GM12891 (cell line): ENCODE measurements at regions not wholly inside any gene's neighbourhood (a gene's known extent, or its start where the extent isn't known, plus 50 kb on each side); places are given as distances from the start of the nearest gene placed in this dataset.

Source experiments
- DNase-seq: peaks from one replicate; pipeline ENCODE4 v3.0.0; 2011; ENCODE audit warnings: low spot score; ENCODE audit not compliant: insufficient read length
- FAIRE-seq: peaks from 2 replicates; lab custom pipeline; 2011; peaks lifted over from hg19 to GRCh38; lab: Jason Lieb, UNC
- PAX5 ChIP-seq: IDR thresholded peaks from 2 replicates; pipeline ENCODE4 v1.6.1; 2011; ENCODE audit warnings: low read length, moderate library complexity, mild to moderate bottlenecking; ENCODE audit not compliant: insufficient read depth, severe bottlenecking
- POLR2A ChIP-seq: IDR thresholded peaks from 2 replicates; pipeline ENCODE4 v1.6.1; 2011; ENCODE audit warnings: low read depth, low read length, control low read depth
- POLR2AphosphoS5 ChIP-seq: IDR thresholded peaks from 2 replicates; pipeline ENCODE4 v1.6.1; 2011; ENCODE audit warnings: low read depth, low read length, control low read depth
- POU2F2 ChIP-seq: IDR thresholded peaks from 2 replicates; pipeline ENCODE4 v1.6.1; 2011; ENCODE audit warnings: low read depth, mild to moderate bottlenecking, control low read depth, low read length, moderate library complexity
- SPI1 ChIP-seq: IDR thresholded peaks from 2 replicates; pipeline ENCODE4 v1.6.1; 2011; ENCODE audit warnings: low read depth, low read length, control low read depth
- TAF1 ChIP-seq: IDR thresholded peaks from 2 replicates; pipeline ENCODE4 v1.6.1; 2011; ENCODE audit warnings: low read depth, low read length, control low read depth

GRCh38 chr5:168152660-168153059 lies 138.8 kb upstream of the WWC1 start:
- no peak for DNase-seq
- no peak for TF ChIP-seq TAF1
- no peak for TF ChIP-seq POU2F2
- FAIRE-seq, result no peak

- TF ChIP-seq POLR2AphosphoS5 (no peak), SPI1 (no peak), TAF1 (no peak), POU2F2 (no peak), PAX5 (no peak), POLR2A (no peak)
- FAIRE-seq, result no peak
- DNase-seq, result no peak
These were observed 138.1 kb upstream of the WWC1 start for GRCh38 chr5:168153263-168153875.

DNA sequence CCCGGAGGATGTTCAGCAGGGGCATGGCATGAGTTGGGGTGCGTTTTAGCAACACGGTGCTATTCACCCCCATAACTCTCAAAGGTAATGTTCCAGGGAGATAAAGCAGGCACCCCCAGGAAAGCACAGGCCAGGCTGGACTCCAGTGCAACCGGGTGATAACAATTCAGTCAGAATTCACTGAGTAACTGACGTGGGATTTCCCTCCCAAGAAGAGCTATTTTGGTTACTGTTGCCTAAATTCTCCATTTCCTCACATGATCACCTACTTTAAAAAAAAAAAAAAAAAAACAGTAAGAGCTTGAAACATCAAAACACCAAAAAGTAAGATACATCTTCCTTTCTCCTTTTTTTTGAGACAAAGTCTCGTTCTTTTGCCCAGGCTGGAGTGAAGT lies 137.6 kb upstream of the WWC1 start:
- FAIRE-seq (no peak), DNase-seq (no peak)
- TF ChIP-seq POU2F2 (no peak), TAF1 (no peak), SPI1 (no peak), POLR2A (no peak), POLR2AphosphoS5 (no peak), PAX5 (no peak)

DNA sequence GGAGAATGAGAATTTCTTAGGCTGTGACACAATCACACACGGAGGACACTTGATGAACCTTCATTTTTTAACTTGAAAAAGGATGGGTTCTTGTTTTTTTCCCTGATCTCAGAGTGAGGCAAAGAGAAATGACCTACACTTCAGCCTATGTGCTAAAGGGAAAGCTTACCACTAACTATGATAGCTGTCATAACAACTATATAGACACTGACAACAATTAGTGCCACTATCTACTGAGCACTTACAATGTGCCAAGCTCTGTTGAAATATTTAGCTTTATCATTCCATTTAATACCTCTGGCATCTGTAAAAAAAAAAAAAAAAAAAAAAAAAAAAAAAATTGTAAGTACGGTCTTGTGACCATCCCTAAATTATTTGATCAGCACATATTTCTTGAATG lies 135.9 kb upstream of the WWC1 start:
- no peak for FAIRE-seq

GRCh38 chr5:168156170-168156569 lies 135.3 kb upstream of the WWC1 start:
- TF ChIP-seq POLR2A (no peak), POU2F2 (no peak), PAX5 (no peak), POLR2AphosphoS5 (no peak), SPI1 (no peak), TAF1 (no peak)
- DNase-seq, result no peak
- no peak for FAIRE-seq

More for the DNA sequence above, 135.9 kb upstream of the WWC1 start:
- no peak for DNase-seq
- no peak for TF ChIP-seq POU2F2
- no peak for TF ChIP-seq SPI1
- TF ChIP-seq PAX5, result no peak
- TF ChIP-seq TAF1, result no peak
- TF ChIP-seq POLR2A, result no peak

- no peak for FAIRE-seq
- TF ChIP-seq POLR2AphosphoS5 (no peak), POU2F2 (no peak), TAF1 (no peak), SPI1 (no peak), POLR2A (no peak), PAX5 (no peak)
- no peak for DNase-seq
These were observed 134.3 kb upstream of the WWC1 start for GRCh38 chr5:168157141-168157540.

GRCh38 chr5:168159425-168159824 lies 132.0 kb upstream of the WWC1 start:
- FAIRE-seq, result no peak
- no peak for TF ChIP-seq POU2F2
- no peak for TF ChIP-seq PAX5
- no peak for TF ChIP-seq POLR2AphosphoS5
- peak; percentile 68 for TF ChIP-seq SPI1
- TF ChIP-seq POLR2A, result no peak
- TF ChIP-seq TAF1, result no peak
- DNase-seq, result peak; percentile 46

DNA sequence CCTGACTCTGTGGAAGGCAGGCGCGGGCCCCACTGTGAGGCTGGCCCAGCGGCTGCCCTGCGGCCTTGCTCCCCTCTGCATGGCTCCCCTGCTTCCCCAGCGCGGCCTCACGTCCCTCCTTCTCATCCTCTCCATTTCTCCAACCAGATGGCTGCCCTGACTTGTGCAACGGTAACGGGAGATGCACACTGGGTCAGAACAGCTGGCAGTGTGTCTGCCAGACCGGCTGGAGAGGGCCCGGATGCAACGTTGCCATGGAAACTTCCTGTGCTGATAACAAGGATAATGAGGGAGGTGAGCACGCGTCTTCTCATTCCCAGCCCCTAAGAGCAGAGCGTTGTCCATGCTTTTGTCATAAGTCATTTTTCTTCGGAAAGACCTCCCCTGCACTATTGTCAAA lies 129.0 kb upstream of the WWC1 start:
- DNase-seq (no peak), FAIRE-seq (no peak)
- TF ChIP-seq TAF1, result no peak
- TF ChIP-seq POLR2AphosphoS5, result no peak
- no peak for TF ChIP-seq POLR2A
- TF ChIP-seq SPI1, result no peak
- TF ChIP-seq POU2F2, result no peak
- TF ChIP-seq PAX5, result no peak

GRCh38 chr5:168163966-168164365 lies 127.5 kb upstream of the WWC1 start:
- FAIRE-seq, result no peak
- no peak for DNase-seq
- no peak for TF ChIP-seq TAF1
- no peak for TF ChIP-seq POLR2A
- TF ChIP-seq SPI1, result no peak
- TF ChIP-seq POU2F2, result no peak
- TF ChIP-seq PAX5, result no peak
- TF ChIP-seq POLR2AphosphoS5, result no peak

DNA sequence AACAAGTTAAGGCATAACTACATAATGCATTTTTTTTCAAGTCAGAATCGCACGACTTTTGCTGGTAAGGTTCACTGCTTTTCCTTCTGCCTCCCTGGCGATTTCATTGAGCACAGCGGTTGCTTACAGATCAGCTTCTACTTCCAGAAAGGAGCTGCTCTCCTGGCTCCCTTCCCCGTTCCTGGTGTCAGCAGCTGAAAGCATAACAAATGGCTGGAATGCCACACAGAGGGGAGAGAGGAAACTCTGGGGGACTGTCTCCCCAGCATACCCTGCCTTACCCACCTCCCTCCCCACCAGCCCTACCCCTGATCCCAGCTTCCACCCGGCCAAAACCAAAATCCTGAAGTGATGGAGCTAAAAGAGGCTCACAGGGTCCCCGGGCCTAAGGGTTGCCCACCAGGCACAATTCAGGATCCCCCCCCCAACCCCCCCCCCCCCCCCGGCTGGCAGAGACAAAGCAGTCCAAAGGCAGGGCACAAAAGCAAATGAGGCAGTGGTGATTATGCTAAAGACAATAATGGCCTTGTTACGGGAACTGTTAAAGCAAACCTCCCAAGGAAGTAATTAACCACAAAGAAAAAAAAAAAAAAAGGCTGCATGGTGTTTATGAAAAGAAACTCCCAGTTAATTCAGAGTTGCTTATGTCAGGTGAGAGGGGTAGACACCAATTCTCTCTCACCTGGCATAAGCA lies 126.1 kb upstream of the WWC1 start:
- FAIRE-seq (no peak), DNase-seq (no peak)
- TF ChIP-seq POU2F2, result no peak
- TF ChIP-seq TAF1, result no peak
- TF ChIP-seq SPI1, result no peak
- TF ChIP-seq POLR2A, result no peak
- no peak for TF ChIP-seq POLR2AphosphoS5
- no peak for TF ChIP-seq PAX5
